ENCODE measurements at regions not wholly inside any gene's neighbourhood (a gene's known extent, or its start where the extent isn't known, plus 50 kb on each side); places are given as distances from the start of the nearest gene placed in this dataset.
"Not testable (repeated sequence)": the region's sequence is repeated elsewhere in the genome, so short reads cannot be mapped to it uniquely, and the experiment has no call there.

- Mint-ChIP-seq H3K4me3 (ENCODE audit: unreplicated experiment) (no peak overlapping the region), H3K36me3 (ENCODE audit: low read depth) (peaks cover 2% of the 10 kb centered on the region), H3K27me3 (ENCODE audit: low read depth) (no peaks in the 10 kb centered on the region), H3K27ac (ENCODE audit: unreplicated experiment) (no peak overlapping the region), H3K9me3 (ENCODE audit: low read depth) (no peaks in the 10 kb centered on the region), H3K4me1 (ENCODE audit: low read depth) (no peaks in the 10 kb centered on the region)
- TF ChIP-seq, protein P1, sequence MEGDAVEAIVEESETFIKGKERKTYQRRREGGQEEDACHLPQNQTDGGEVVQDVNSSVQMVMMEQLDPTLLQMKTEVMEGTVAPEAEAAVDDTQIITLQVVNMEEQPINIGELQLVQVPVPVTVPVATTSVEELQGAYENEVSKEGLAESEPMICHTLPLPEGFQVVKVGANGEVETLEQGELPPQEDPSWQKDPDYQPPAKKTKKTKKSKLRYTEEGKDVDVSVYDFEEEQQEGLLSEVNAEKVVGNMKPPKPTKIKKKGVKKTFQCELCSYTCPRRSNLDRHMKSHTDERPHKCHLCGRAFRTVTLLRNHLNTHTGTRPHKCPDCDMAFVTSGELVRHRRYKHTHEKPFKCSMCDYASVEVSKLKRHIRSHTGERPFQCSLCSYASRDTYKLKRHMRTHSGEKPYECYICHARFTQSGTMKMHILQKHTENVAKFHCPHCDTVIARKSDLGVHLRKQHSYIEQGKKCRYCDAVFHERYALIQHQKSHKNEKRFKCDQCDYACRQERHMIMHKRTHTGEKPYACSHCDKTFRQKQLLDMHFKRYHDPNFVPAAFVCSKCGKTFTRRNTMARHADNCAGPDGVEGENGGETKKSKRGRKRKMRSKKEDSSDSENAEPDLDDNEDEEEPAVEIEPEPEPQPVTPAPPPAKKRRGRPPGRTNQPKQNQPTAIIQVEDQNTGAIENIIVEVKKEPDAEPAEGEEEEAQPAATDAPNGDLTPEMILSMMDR (IDR thresholded peaks at IDR 0.05) = no peak
- DNase-seq (ENCODE audit: low spot score) = no peak
Measured at GRCh38 chr10:114749014-114749413, 72.6 kb upstream of the FHIP2A start.

GRCh38 chr10:114749510-114749909 lies 72.1 kb upstream of the FHIP2A start:
- TF ChIP-seq, protein P1 (IDR thresholded peaks at IDR 0.05) = no peak
- Mint-ChIP-seq H3K4me3 (ENCODE audit: unreplicated experiment) (no peak overlapping the region), H3K27ac (ENCODE audit: unreplicated experiment) (no peak overlapping the region), H3K36me3 (ENCODE audit: low read depth) (peaks cover 2% of the 10 kb centered on the region), H3K27me3 (ENCODE audit: low read depth) (no peaks in the 10 kb centered on the region), H3K9me3 (ENCODE audit: low read depth) (no peaks in the 10 kb centered on the region), H3K4me1 (ENCODE audit: low read depth) (peaks cover 4% of the 10 kb centered on the region)
- no peak for DNase-seq (ENCODE audit: low spot score)

- Mint-ChIP-seq H3K4me1 (ENCODE audit: low read depth) (peaks cover 5% of the 10 kb centered on the region), H3K36me3 (ENCODE audit: low read depth) (peaks cover 2% of the 10 kb centered on the region), H3K4me3 (ENCODE audit: unreplicated experiment) (no peak overlapping the region), H3K27me3 (ENCODE audit: low read depth) (no peaks in the 10 kb centered on the region), H3K27ac (ENCODE audit: unreplicated experiment) (no peak overlapping the region), H3K9me3 (ENCODE audit: low read depth) (no peaks in the 10 kb centered on the region)
- no peak for DNase-seq (ENCODE audit: low spot score)
- TF ChIP-seq, protein P1 (IDR thresholded peaks at IDR 0.05) = no peak
Measured at GRCh38 chr10:114751856-114752255, 69.7 kb upstream of the FHIP2A start.

GRCh38 chr10:114752570-114752969 lies 69.0 kb upstream of the FHIP2A start:
- H3K9me3 Mint-ChIP-seq (ENCODE audit: low read depth); H3K36me3 Mint-ChIP-seq (ENCODE audit: low read depth); H3K4me3 Mint-ChIP-seq (ENCODE audit: unreplicated experiment); H3K27me3 Mint-ChIP-seq (ENCODE audit: low read depth); DNase-seq (ENCODE audit: low spot score); H3K27ac Mint-ChIP-seq (ENCODE audit: unreplicated experiment); H3K4me1 Mint-ChIP-seq (ENCODE audit: low read depth): not testable (repeated sequence)

DNA sequence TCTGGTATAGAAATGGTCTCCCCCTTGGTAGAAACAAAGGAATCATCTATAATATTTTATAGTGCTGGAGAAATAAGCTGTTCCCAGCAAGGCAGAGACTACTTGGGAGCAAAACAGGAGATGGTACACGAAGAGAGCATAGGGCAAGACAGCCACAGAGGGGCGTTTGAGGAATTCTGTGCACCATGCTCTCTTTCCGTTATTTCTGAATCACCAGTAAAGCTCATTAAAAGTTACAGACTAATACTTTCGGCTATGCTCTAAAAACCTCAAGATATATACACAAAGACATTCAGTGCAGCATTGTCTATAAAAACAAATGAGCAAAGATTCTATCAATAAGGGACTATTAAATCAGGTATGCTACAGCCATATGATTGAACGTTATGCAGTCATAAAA lies 68.5 kb upstream of the FHIP2A start:
- Mint-ChIP-seq H3K27me3 (ENCODE audit: low read depth) (no peaks in the 10 kb centered on the region), H3K9me3 (ENCODE audit: low read depth) (no peaks in the 10 kb centered on the region), H3K4me1 (ENCODE audit: low read depth) (peaks cover 5% of the 10 kb centered on the region), H3K4me3 (ENCODE audit: unreplicated experiment) (no peak overlapping the region), H3K36me3 (ENCODE audit: low read depth) (no peaks in the 10 kb centered on the region), H3K27ac (ENCODE audit: unreplicated experiment) (no peak overlapping the region)
- DNase-seq (ENCODE audit: low spot score) = no peak
- TF ChIP-seq, protein P1 (IDR thresholded peaks at IDR 0.05) = no peak

GRCh38 chr10:114754445-114755320 lies 66.9 kb upstream of the FHIP2A start:
- no peak overlapping the region for H3K4me3 Mint-ChIP-seq (ENCODE audit: unreplicated experiment)
- no peaks in the 10 kb centered on the region for H3K9me3 Mint-ChIP-seq (ENCODE audit: low read depth)
- peaks cover 5% of the 10 kb centered on the region for H3K4me1 Mint-ChIP-seq (ENCODE audit: low read depth)
- H3K27me3 Mint-ChIP-seq (ENCODE audit: low read depth) = no peaks in the 10 kb centered on the region
- DNase-seq (ENCODE audit: low spot score) = no peak
- no peaks in the 10 kb centered on the region for H3K36me3 Mint-ChIP-seq (ENCODE audit: low read depth)
- no peak overlapping the region for H3K27ac Mint-ChIP-seq (ENCODE audit: unreplicated experiment)
- TF ChIP-seq, protein P1 (IDR thresholded peaks at IDR 0.05) = no peak

All from chondrocyte (in vitro differentiated cells).